K562 (cell line): ENCODE measurements at regions not wholly inside any gene's neighbourhood (a gene's known extent, or its start where the extent isn't known, plus 50 kb on each side); places are given as distances from the start of the nearest gene placed in this dataset.

Source experiments
- ATAC-seq: fragments of 200-7000 bp; cut with Tn5 transposase; 3 replicates; pipeline ENCODE4 v1.9.1; 2020; ENCODE audit warnings: moderate library complexity
- BruUV-seq: library from RNA; stranded (reverse); fragments of 400-500 nt; replicated peaks from 2 replicates; lab custom pipeline; 2021; lab: Mats Ljungman, UMichigan
- CTCF ChIA-PET: fragments of 300-600 bp; formaldehyde crosslinking; extraction: SDS; loops from one replicate; lab custom pipeline; 2021; ENCODE audit warnings: low intra/inter-chr PET ratio; lab: Yijun Ruan, JAX
- POLR2A ChIA-PET: fragments of 300-600, 350-650 bp; sonication (Branson Sonifier 250); formaldehyde crosslinking; extraction: SDS; loops from one replicate; lab custom pipeline; 2021; ENCODE audit warnings: antibody characterized with exemption, inconsistent platforms; lab: Yijun Ruan, JAX
- DNase-seq, 4 experiments: peaks; one replicate each; pipeline versions ENCODE4 v3.0.0 to v3.0.0-alpha.2; 2011 to 2018; ENCODE audit warnings: low spot score in 3 of 4, mixed read lengths in 3 of 4; ENCODE audit errors: extremely low read depth in 1 of 4
- FAIRE-seq: peaks from 2 replicates; lab custom pipeline; 2011; peaks lifted over from hg19 to GRCh38; lab: Jason Lieb, UNC
- H2AFZ ChIP-seq: 2 replicates; pipeline ENCODE4 v1.6.0; 2011; ENCODE audit warnings: low read depth, low read length, control low read depth, inconsistent platforms
- H3K27ac ChIP-seq: fragments of 200-600 bp; 3 replicates; pipeline ENCODE4 v1.8.0; 2011; ENCODE audit warnings: low read depth, mild to moderate bottlenecking, control low read depth, inconsistent platforms, low read length, moderate library complexity, mixed read lengths; ENCODE audit errors: extremely low read depth
- H3K27me3 ChIP-seq, 2 experiments: fragments of 300-600 bp in 1 of 2; 2 replicates in 1 of 2; 3 replicates in 1 of 2; pipeline versions ENCODE4 v1.6.0 to v1.8.0; 2011; ENCODE audit warnings: inconsistent platforms in 2 of 2, low read length in 2 of 2, mild to moderate bottlenecking in 1 of 2, mixed read lengths in 1 of 2, moderate library complexity in 1 of 2; ENCODE audit not compliant: control insufficient read depth in 2 of 2, insufficient read depth in 2 of 2
- H3K36me3 ChIP-seq: fragments of 300-600 bp; 3 replicates; pipeline ENCODE4 v1.8.0; 2011; ENCODE audit warnings: mild to moderate bottlenecking, low read length, inconsistent platforms; ENCODE audit not compliant: control insufficient read depth, insufficient read depth
- H3K4me1 ChIP-seq, 2 experiments: fragments of 200-600 bp in 1 of 2; replicated peaks in 1 of 2; 2 replicates in 1 of 2; 3 replicates in 1 of 2; pipeline versions ENCODE4 v1.5.1 to v1.8.0; 2011; ENCODE audit warnings: inconsistent platforms in 2 of 2, low read length in 2 of 2, mild to moderate bottlenecking in 1 of 2, mixed read lengths in 1 of 2, moderate library complexity in 1 of 2; ENCODE audit not compliant: control insufficient read depth in 2 of 2, insufficient read depth in 2 of 2
- H3K4me2 ChIP-seq: 2 replicates; pipeline ENCODE4 v1.6.1; 2011; ENCODE audit warnings: low read length, control low read depth, inconsistent platforms, mixed read lengths; ENCODE audit not compliant: insufficient read depth
- H3K4me3 ChIP-seq: fragments of 200-600 bp; sonication (generic), shearing (Covaris generic); 2 replicates; pipeline ENCODE4 v1.5.1; 2016; ENCODE audit warnings: control low read depth, inconsistent platforms
- H3K79me2 ChIP-seq: fragments of 200-600 bp; 3 replicates; pipeline ENCODE4 v1.8.0; 2011; ENCODE audit warnings: low read length, inconsistent platforms; ENCODE audit not compliant: control insufficient read depth, insufficient read depth
- H3K9ac ChIP-seq, 2 experiments: 2 replicates each; pipeline versions ENCODE4 v1.6.0 to v1.6.1; 2011; ENCODE audit warnings: low read depth in 2 of 2, low read length in 2 of 2, control low read depth in 1 of 2, inconsistent platforms in 1 of 2, mild to moderate bottlenecking in 1 of 2, mixed read lengths in 1 of 2; ENCODE audit not compliant: insufficient read depth in 1 of 2
- H3K9me1 ChIP-seq: one replicate; pipeline ENCODE4 v1.6.0; 2011; ENCODE audit warnings: inconsistent platforms, mild to moderate bottlenecking, low read length, moderate library complexity; ENCODE audit not compliant: control insufficient read depth, insufficient read depth
- H3K9me3 ChIP-seq: replicated peaks from 2 replicates; pipeline ENCODE4 v1.5.1; 2011; ENCODE audit warnings: low read depth, low read length, inconsistent platforms; ENCODE audit not compliant: control insufficient read depth, insufficient read depth
- H4K20me1 ChIP-seq: replicated peaks from 2 replicates; pipeline ENCODE4 v1.6.1; 2011; ENCODE audit warnings: low read length, inconsistent platforms, mixed read lengths; ENCODE audit not compliant: control insufficient read depth, insufficient read depth
- FUS ChIP-seq: fragments of 200-400 bp; formaldehyde crosslinking; optimal IDR thresholded peaks from 2 replicates; pipeline ENCODE3; 2017; ENCODE audit warnings: low read depth, low read length
- MED1 ChIP-seq: sonication (generic); formaldehyde crosslinking; IDR thresholded peaks from 2 replicates; pipeline ENCODE4 v1.8.1; 2023; ENCODE audit warnings: missing genetic modification reagents, borderline replicate concordance
- NR2F6 ChIP-seq: fragments of 450-650 bp; formaldehyde crosslinking; IDR thresholded peaks from 2 replicates; pipeline ENCODE4 v1.4.0; 2020; ENCODE audit warnings: mild to moderate bottlenecking
- TRIM25 ChIP-seq: fragments of 450-650 bp; IDR thresholded peaks from 2 replicates; pipeline ENCODE4 v1.7.0; 2016; ENCODE audit warnings: borderline replicate concordance
- TRIM28 ChIP-seq: fragments of 450-650 bp; IDR thresholded peaks from 2 replicates; pipeline ENCODE4 v1.6.1; 2017
- YBX1 ChIP-seq: fragments of 450-650 bp; IDR thresholded peaks from 2 replicates; pipeline ENCODE4 v1.7.1; 2016; ENCODE audit warnings: mild to moderate bottlenecking
- ZBTB12 ChIP-seq: fragments of 250-450 bp; sonication (Bioruptor Pico); IDR thresholded peaks from 2 replicates; pipeline ENCODE4 v1.4.0; 2020
- WGBS: fragments of 100-300 bp; shearing (Covaris generic); methylation state at CpG from one replicate; pipeline ENCODE4 v1.1.6; 2016; ENCODE audit warnings: low coverage, mixed read lengths; ENCODE audit not compliant: insufficient coverage; ENCODE audit errors: missing lambda C conversion rate; 5-methylcytosine and 5-hydroxymethylcytosine counted together
- in situ Hi-C: fragments of 300-500 bp; cut with MboI; formaldehyde crosslinking; loops from 4 replicates; pipeline ENCODE4 v1.15.0; 2018; ENCODE audit warnings: inconsistent platforms, mixed read lengths
- intact Hi-C: fragments of 100-400 bp; cut with micrococcal nuclease; formaldehyde crosslinking; loops from 2 replicates; pipeline ENCODE4 v1.14.2; 2022

GRCh38 chr3:72113964-72114363 lies 329.0 kb upstream of the PROK2 start:
- H3K9me1 ChIP-seq: no peaks in the 10 kb centered on the region
- 67% methylated on average over 3 of the region's 3 CpGs for WGBS
- H3K9me3 ChIP-seq: no peaks in the 10 kb centered on the region
- CTCF ChIA-PET: no interaction called here
- FAIRE-seq (no peak), ATAC-seq (no peak), DNase-seq (no peak)
- no peak overlapping the region for H3K27ac ChIP-seq
- no peak overlapping the region for H2AFZ ChIP-seq
- TF ChIP-seq MED1 (CRISPR knock-in tag): no peak
- no peak for TF ChIP-seq YBX1
- TF ChIP-seq FUS: no peak
- TF ChIP-seq ZBTB12: no peak
- no peak for TF ChIP-seq TRIM25
- no peak for TF ChIP-seq NR2F6 (CRISPR knock-in tag)
- TF ChIP-seq TRIM28: no peak
- intact Hi-C loops: no loop called here
- H4K20me1 ChIP-seq: no peaks in the 10 kb centered on the region
- POLR2A ChIA-PET: interaction anchor here (0.6 to 0.8 kb wide), 4 partner anchors 17 to 892 kb away, joined by 3 read pairs; no protein-coding TSS in a partner anchor
- no peak overlapping the region for H3K4me2 ChIP-seq
- H3K4me3 ChIP-seq: no peak overlapping the region
- H3K4me1 ChIP-seq: peaks cover 0 to 10% of the 10 kb centered on the region in 2 experiments; a peak in 2 of 5 replicates
- in situ Hi-C loops: no loop called here
- H3K36me3 ChIP-seq: no peaks in the 10 kb centered on the region
- no peaks in the 10 kb centered on the region for H3K79me2 ChIP-seq
- BruUV-seq: no TSS peak
- H3K27me3 ChIP-seq: no peaks in the 10 kb centered on the region
- H3K9ac ChIP-seq: no peak overlapping the region
